A673 (cell line): ENCODE measurements at regions not wholly inside any gene's neighbourhood (a gene's known extent, or its start where the extent isn't known, plus 50 kb on each side); places are given as distances from the start of the nearest gene placed in this dataset.

Source experiments
- BruUV-seq: library from RNA; stranded (reverse); fragments of 400-500 nt; replicated peaks from 2 replicates; lab custom pipeline; 2021; lab: Mats Ljungman, UMichigan
- CTCF ChIA-PET: fragments of 300-600 bp; sonication (Branson Sonifier 250); formaldehyde crosslinking; loops from one replicate; lab custom pipeline; 2022; ENCODE audit warnings: antibody characterized with exemption; lab: Charles Lee
- POLR2A ChIA-PET: fragments of 300-600 bp; sonication (Branson Sonifier 250); formaldehyde crosslinking; loops from one replicate; lab custom pipeline; 2022; ENCODE audit warnings: antibody characterized with exemption; ENCODE audit not compliant: low non-redundant PET; lab: Charles Lee
- DNase-seq: peaks from one replicate; pipeline ENCODE4 v3.0.0-alpha.2; 2015; ENCODE audit warnings: low spot score
- H3K27ac ChIP-seq: fragments of 200-600 bp; sonication (generic); 2 replicates; pipeline ENCODE4 v1.5.1; 2016; ENCODE audit warnings: mixed run types, low read depth, mild to moderate bottlenecking, mixed read lengths, antibody characterized with exemption, low read length; ENCODE audit not compliant: poor library complexity, severe bottlenecking
- H3K27me3 ChIP-seq: fragments of 200-600 bp; sonication (generic); replicated peaks from 2 replicates; pipeline ENCODE4 v1.6.1; 2017; ENCODE audit warnings: mixed run types, low read depth, mild to moderate bottlenecking, mixed read lengths, antibody characterized with exemption, low read length; ENCODE audit not compliant: insufficient read depth, poor library complexity
- H3K36me3 ChIP-seq: fragments of 200-600 bp; sonication (generic); 2 replicates; pipeline ENCODE4 v1.6.1; 2016; ENCODE audit warnings: mixed run types, mild to moderate bottlenecking, mixed read lengths, antibody characterized with exemption, low read length; ENCODE audit not compliant: insufficient read depth, poor library complexity, severe bottlenecking
- H3K4me1 ChIP-seq: fragments of 200-600 bp; sonication (generic); 2 replicates; pipeline ENCODE4 v1.6.1; 2017; ENCODE audit warnings: mixed run types, mild to moderate bottlenecking, mixed read lengths, antibody characterized with exemption, low read length; ENCODE audit not compliant: insufficient read depth, poor library complexity, severe bottlenecking
- H3K4me3 ChIP-seq: fragments of 200-600 bp; sonication (generic); 2 replicates; pipeline ENCODE4 v1.5.1; 2016; ENCODE audit warnings: low read depth, mixed run types, mild to moderate bottlenecking, mixed read lengths, low read length; ENCODE audit not compliant: poor library complexity, severe bottlenecking
- H3K9me3 ChIP-seq: fragments of 200-600 bp; sonication (generic); 2 replicates; pipeline ENCODE4 v1.6.1; 2016; ENCODE audit warnings: mixed run types, low read depth, mild to moderate bottlenecking, mixed read lengths, antibody characterized with exemption, low read length; ENCODE audit not compliant: poor library complexity, severe bottlenecking
- EZH2 ChIP-seq: fragments of 200-600 bp; sonication (generic); IDR thresholded peaks from 2 replicates; pipeline ENCODE4 v1.6.1; 2017; ENCODE audit warnings: borderline replicate concordance, low read depth, mild to moderate bottlenecking, mixed read lengths, antibody characterized with exemption, low read length; ENCODE audit not compliant: poor library complexity, severe bottlenecking
- intact Hi-C: fragments of 100-400 bp; cut with micrococcal nuclease; formaldehyde crosslinking; loops from one replicate; pipeline ENCODE4 v1.10.0; 2022; ENCODE audit not compliant: unreplicated experiment
- TF ChIP-seq, protein P1 (sequence below): fragments of 300-800, 200-600 bp; sonication (generic); conservative IDR thresholded peaks from 2 replicates; pipeline ENCODE4 v1.5.1; 2017; ENCODE audit warnings: low read depth, mild to moderate bottlenecking, antibody characterized with exemption, low read length, moderate library complexity, mixed read lengths

DNA sequence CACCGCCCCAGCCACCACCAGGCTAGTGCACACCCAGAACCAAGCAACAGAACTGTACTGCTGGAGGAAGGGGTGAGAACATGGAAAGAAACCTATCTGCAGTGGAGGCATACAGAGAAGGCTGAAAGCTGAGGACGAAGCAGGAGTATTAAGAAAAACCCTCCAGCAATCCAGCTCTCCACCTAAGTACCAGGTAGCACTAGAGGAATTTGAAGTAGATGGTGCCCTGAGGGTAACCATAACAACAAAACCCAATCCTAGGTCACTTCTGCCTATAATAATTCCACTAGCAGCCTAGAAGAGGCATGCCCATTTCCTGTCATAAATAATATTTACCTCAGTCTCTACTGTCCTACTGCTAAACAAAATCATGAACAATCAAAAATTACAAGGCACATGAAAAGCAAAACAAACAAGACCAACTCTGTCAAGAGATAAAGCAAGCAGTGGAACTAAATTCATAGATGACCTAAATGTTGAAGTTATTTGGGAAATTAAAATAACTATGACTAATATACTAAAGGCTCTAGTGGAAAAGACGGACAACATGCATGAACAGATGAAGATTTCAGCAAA, 51.1 kb downstream of the HYCC1 start:
- BruUV-seq, result no TSS peak
- CTCF ChIA-PET, result no interaction called here
- intact Hi-C loops, result no loop called here

DNA sequence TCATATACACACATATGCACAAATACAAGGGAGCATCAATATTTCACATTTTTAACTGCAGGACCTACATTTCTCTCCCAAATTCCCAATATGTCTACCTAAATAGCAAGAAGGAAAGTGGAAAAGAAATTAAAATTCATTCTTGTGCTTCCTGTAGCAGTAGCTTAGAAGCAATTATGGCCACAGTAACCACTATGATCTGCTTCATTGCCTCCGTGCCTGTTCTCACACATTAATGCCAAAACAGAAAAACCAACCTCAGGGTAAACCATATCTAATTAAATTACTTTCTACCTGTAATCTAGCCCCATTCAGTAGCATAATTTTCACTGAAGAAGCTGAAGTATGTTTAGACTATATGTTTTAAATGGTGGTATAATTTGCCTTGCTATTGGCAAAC, 55.2 kb downstream of the HYCC1 start:
- no peak for TF ChIP-seq EZH2
- TF ChIP-seq, protein P1, sequence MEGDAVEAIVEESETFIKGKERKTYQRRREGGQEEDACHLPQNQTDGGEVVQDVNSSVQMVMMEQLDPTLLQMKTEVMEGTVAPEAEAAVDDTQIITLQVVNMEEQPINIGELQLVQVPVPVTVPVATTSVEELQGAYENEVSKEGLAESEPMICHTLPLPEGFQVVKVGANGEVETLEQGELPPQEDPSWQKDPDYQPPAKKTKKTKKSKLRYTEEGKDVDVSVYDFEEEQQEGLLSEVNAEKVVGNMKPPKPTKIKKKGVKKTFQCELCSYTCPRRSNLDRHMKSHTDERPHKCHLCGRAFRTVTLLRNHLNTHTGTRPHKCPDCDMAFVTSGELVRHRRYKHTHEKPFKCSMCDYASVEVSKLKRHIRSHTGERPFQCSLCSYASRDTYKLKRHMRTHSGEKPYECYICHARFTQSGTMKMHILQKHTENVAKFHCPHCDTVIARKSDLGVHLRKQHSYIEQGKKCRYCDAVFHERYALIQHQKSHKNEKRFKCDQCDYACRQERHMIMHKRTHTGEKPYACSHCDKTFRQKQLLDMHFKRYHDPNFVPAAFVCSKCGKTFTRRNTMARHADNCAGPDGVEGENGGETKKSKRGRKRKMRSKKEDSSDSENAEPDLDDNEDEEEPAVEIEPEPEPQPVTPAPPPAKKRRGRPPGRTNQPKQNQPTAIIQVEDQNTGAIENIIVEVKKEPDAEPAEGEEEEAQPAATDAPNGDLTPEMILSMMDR, result no peak
- intact Hi-C loops, result no loop called here
- H3K27me3 ChIP-seq, result no peaks in the 10 kb centered on the region

More for the DNA sequence above, 51.1 kb downstream of the HYCC1 start:
- Histone ChIP-seq H3K9me3 (no peaks in the 10 kb centered on the region), H3K36me3 (no peaks in the 10 kb centered on the region), H3K27ac (no peak overlapping the region), H3K27me3 (no peaks in the 10 kb centered on the region), H3K4me1 (no peaks in the 10 kb centered on the region), H3K4me3 (no peak overlapping the region)
- POLR2A ChIA-PET, result no interaction called here
- DNase-seq, result no peak
- TF ChIP-seq, protein P1, result no peak
- no peak for TF ChIP-seq EZH2

DNA sequence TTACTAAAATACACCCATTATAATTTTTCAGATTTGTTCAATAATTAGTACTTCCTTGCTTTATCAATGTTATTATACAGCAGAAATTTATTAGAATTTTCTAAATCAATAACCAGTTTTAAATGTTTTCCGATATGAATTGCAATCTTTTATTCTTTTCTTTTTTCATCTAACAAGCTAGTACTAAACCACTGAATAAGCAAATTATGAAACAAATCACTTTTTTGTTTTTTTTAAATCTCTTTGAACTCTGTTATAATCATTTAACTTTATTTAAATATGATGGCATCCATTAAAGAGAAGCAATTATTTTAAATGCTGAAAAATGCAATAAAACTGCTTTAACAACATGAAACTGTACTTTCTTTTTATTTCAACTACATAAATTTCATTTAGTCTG, 59.7 kb downstream of the HYCC1 start:
- Histone ChIP-seq H3K4me3 (no peak overlapping the region), H3K27me3 (no peaks in the 10 kb centered on the region), H3K9me3 (no peaks in the 10 kb centered on the region), H3K4me1 (no peaks in the 10 kb centered on the region), H3K36me3 (no peaks in the 10 kb centered on the region), H3K27ac (no peak overlapping the region)
- no peak for DNase-seq
- ChIA-PET POLR2A (no interaction called here), CTCF (no interaction called here)
- TF ChIP-seq EZH2, result no peak
- TF ChIP-seq, protein P1, result no peak
- no TSS peak for BruUV-seq
- intact Hi-C loops, result no loop called here

More for the DNA sequence above, 55.2 kb downstream of the HYCC1 start:
- H3K9me3 ChIP-seq, result no peaks in the 10 kb centered on the region
- no TSS peak for BruUV-seq
- H3K27ac ChIP-seq, result no peak overlapping the region
- H3K4me1 ChIP-seq, result no peaks in the 10 kb centered on the region
- no peak for DNase-seq
- ChIA-PET POLR2A (no interaction called here), CTCF (no interaction called here)
- no peak overlapping the region for H3K4me3 ChIP-seq
- no peaks in the 10 kb centered on the region for H3K36me3 ChIP-seq
